WTC11 (cell line): ENCODE measurements at regions not wholly inside any gene's neighbourhood (a gene's known extent, or its start where the extent isn't known, plus 50 kb on each side); places are given as distances from the start of the nearest gene placed in this dataset.

ENCODE experiments used
- ATAC-seq: fragments of 200-7000 bp; cut with Tn5 transposase; 2 replicates; pipeline ENCODE4 v1.10.0; 2021; ENCODE audit warnings: mild to moderate bottlenecking, moderate library complexity
- CTCF ChIA-PET: fragments of 300-600 bp; sonication (Branson Sonifier 250); formaldehyde crosslinking; loops from one replicate; lab custom pipeline; 2021; ENCODE audit warnings: antibody characterized with exemption; lab: Charles Lee
- POLR2A ChIA-PET: fragments of 350-600 bp; sonication (Branson Sonifier 250); formaldehyde crosslinking; loops from one replicate; lab custom pipeline; 2021; ENCODE audit warnings: antibody characterized with exemption; lab: Charles Lee
- DNase-seq: peaks from one replicate; pipeline ENCODE4 v3.0.0; 2021; ENCODE audit warnings: low spot score
- H3K27ac Mint-ChIP-seq: 2 replicates; pipeline ENCODE4 v1.8.0; 2021; ENCODE audit warnings: mixed read lengths
- H3K27me3 Mint-ChIP-seq: 2 replicates; pipeline ENCODE4 v1.8.0; 2021; ENCODE audit warnings: low read depth, mild to moderate bottlenecking, moderate library complexity, mixed read lengths
- H3K36me3 Mint-ChIP-seq: 2 replicates; pipeline ENCODE4 v1.8.0; 2021; ENCODE audit warnings: mixed read lengths
- H3K4me1 Mint-ChIP-seq: 2 replicates; pipeline ENCODE4 v1.8.0; 2022; ENCODE audit warnings: mixed read lengths
- H3K4me3 Mint-ChIP-seq: 2 replicates; pipeline ENCODE4 v1.8.0; 2021; ENCODE audit warnings: mild to moderate bottlenecking, moderate library complexity, mixed read lengths
- H3K9me3 Mint-ChIP-seq: 2 replicates; pipeline ENCODE4 v1.8.0; 2021; ENCODE audit warnings: mixed read lengths
- CBFB ChIP-seq: sonication (generic); formaldehyde crosslinking; IDR thresholded peaks from 2 replicates; pipeline ENCODE4 v1.8.1; 2022; ENCODE audit warnings: mild to moderate bottlenecking, low read depth, missing genetic modification reagents
- CREM ChIP-seq: sonication (generic); formaldehyde crosslinking; IDR thresholded peaks from 2 replicates; pipeline ENCODE4 v1.8.1; 2022; ENCODE audit warnings: mild to moderate bottlenecking, missing genetic modification reagents, moderate library complexity
- FOXK1 ChIP-seq: sonication (generic); formaldehyde crosslinking; IDR thresholded peaks from 2 replicates; pipeline ENCODE4 v1.8.0; 2022; ENCODE audit warnings: mild to moderate bottlenecking, moderate library complexity, missing genetic modification reagents
- FOXP1 ChIP-seq: sonication (generic); formaldehyde crosslinking; IDR thresholded peaks from 2 replicates; pipeline ENCODE4 v1.8.0; 2022; ENCODE audit warnings: missing genetic modification reagents, mild to moderate bottlenecking, moderate library complexity, borderline replicate concordance
- GABPB1 ChIP-seq: sonication (generic); formaldehyde crosslinking; IDR thresholded peaks from 2 replicates; pipeline ENCODE4 v1.8.1; 2023; ENCODE audit warnings: mild to moderate bottlenecking, missing genetic modification reagents
- GRHL2 ChIP-seq: fragments of 250-450 bp; sonication (Bioruptor Pico); IDR thresholded peaks from 2 replicates; pipeline ENCODE4 v1.8.0; 2022; ENCODE audit warnings: mild to moderate bottlenecking, moderate library complexity; ENCODE audit not compliant: insufficient replicate concordance, severe bottlenecking
- HMGXB4 ChIP-seq: sonication (generic); formaldehyde crosslinking; IDR thresholded peaks from 2 replicates; pipeline ENCODE4 v1.8.1; 2023; ENCODE audit warnings: mild to moderate bottlenecking, moderate library complexity, missing genetic modification reagents
- MAX ChIP-seq: sonication (generic); formaldehyde crosslinking; IDR thresholded peaks from 2 replicates; pipeline ENCODE4 v1.8.0; 2022; ENCODE audit warnings: mild to moderate bottlenecking, missing genetic modification reagents
- OVOL2 ChIP-seq: fragments of 250-450 bp; sonication (Bioruptor Pico); IDR thresholded peaks from 2 replicates; pipeline ENCODE4 v1.9.0; 2021; ENCODE audit warnings: mild to moderate bottlenecking, borderline replicate concordance
- SMAD3 ChIP-seq: sonication (generic); formaldehyde crosslinking; IDR thresholded peaks from 2 replicates; pipeline ENCODE4 v1.8.0; 2022; ENCODE audit warnings: missing genetic modification reagents, mild to moderate bottlenecking, borderline replicate concordance
- TEAD1 ChIP-seq: sonication (generic); formaldehyde crosslinking; IDR thresholded peaks from 2 replicates; pipeline ENCODE4 v1.8.0; 2022; ENCODE audit warnings: mild to moderate bottlenecking, missing genetic modification reagents
- USF1 ChIP-seq: sonication (generic); formaldehyde crosslinking; IDR thresholded peaks from 2 replicates; pipeline ENCODE4 v1.8.0; 2022; ENCODE audit warnings: mild to moderate bottlenecking, missing genetic modification reagents
- ZNF423 ChIP-seq: fragments of 250-450 bp; sonication (Bioruptor Pico); IDR thresholded peaks from 2 replicates; pipeline ENCODE4 v2.1.2; 2022; ENCODE audit warnings: mild to moderate bottlenecking, moderate library complexity
- TF ChIP-seq, protein P1 (sequence below): sonication (generic); formaldehyde crosslinking; IDR thresholded peaks from 2 replicates; pipeline ENCODE4 v1.8.1; 2023; ENCODE audit warnings: mild to moderate bottlenecking, missing genetic modification reagents, moderate library complexity
- TF ChIP-seq, protein P2 (sequence below): fragments of 200-600 bp; IDR thresholded peaks from 2 replicates; pipeline ENCODE4 v1.8.0; 2022; ENCODE audit warnings: antibody characterized with exemption

DNA sequence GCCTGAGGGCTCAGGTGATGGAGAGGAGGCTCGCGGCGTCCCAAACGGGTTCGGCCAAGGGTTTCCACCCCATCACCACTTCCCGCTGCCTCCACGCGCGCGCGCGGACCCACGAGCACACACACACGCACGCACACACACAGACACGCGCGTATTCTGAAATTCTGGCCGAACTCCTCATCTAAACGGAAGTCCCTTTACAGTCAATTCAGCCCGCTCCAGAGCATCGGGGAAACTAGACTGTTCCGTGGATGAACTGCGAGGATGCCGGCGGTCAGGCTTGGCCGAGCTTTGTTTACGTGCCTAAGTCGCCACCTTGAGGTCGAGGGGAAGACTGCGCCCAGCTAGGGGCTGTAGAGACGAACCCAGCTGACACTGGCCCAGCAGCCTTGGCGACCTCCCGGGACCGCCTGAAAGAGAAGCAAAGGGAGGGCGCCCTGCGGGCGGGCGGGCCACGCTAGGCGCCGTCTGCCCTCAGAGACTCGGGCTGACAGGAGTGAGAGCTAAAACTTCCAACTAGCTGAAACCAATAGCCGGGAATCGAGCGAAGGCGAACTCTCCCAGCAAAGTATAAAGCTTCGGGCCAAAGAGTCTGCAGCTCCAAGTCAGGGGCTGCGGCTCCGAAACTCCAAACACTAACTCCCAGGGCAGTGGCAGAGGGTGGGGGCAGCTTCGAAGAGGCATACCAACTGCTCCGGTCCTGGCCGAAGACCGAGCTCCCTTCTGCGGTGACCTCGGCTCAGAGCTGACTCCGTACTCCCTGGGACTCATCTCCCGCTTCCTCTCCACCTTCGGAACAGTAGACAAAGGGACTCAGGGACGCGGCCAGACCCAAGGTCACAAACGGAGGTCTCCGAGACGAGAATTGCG is 124.7 kb upstream of the C11orf58 start:
- Mint-ChIP-seq H3K27ac (no peak overlapping the region), H3K27me3 (peaks cover 32% of the 10 kb centered on the region), H3K4me1 (peaks cover 35% of the 10 kb centered on the region), H3K36me3 (no peaks in the 10 kb centered on the region), H3K4me3 (peak overlapping the region; percentile 76), H3K9me3 (no peaks in the 10 kb centered on the region)
- ChIA-PET POLR2A (interaction anchor here (0.9 to 1.5 kb wide), 2 partner anchors 9 to 673 kb away, joined by 3 to 11 read pairs; no protein-coding TSS in a partner anchor), CTCF (interaction anchor here (0.5 to 3.2 kb wide), 41 partner anchors 8 to 1287 kb away, joined by 3 to 44 read pairs (median 5); partner anchors contain the start of genes C11orf58 and SOX6)
- peak; percentile 90 for ATAC-seq
- peak; percentile 93 for DNase-seq
- 0 out of 2 replicates have a peak, but pooled peaks have one; percentile 19 for TF ChIP-seq CREM (CRISPR knock-in tag)
- 0 out of 2 replicates have a peak, but pooled peaks have one; percentile 36 for TF ChIP-seq HMGXB4 (CRISPR knock-in tag)
- TF ChIP-seq FOXP1 (CRISPR knock-in tag), result peak; percentile 42; the same call in 1 of the 2 replicates
- TF ChIP-seq, protein P1, sequence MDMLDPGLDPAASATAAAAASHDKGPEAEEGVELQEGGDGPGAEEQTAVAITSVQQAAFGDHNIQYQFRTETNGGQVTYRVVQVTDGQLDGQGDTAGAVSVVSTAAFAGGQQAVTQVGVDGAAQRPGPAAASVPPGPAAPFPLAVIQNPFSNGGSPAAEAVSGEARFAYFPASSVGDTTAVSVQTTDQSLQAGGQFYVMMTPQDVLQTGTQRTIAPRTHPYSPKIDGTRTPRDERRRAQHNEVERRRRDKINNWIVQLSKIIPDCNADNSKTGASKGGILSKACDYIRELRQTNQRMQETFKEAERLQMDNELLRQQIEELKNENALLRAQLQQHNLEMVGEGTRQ (CRISPR knock-in tag), result 0 out of 2 replicates have a peak, but pooled peaks have one; percentile 13
- peak; percentile 71; the same call in 1 of the 2 replicates for TF ChIP-seq MAX (CRISPR knock-in tag)
- TF ChIP-seq FOXK1 (CRISPR knock-in tag), result peak; percentile 87
- no peak for TF ChIP-seq GRHL2
- TF ChIP-seq TEAD1 (CRISPR knock-in tag), result peak; percentile 73; the same call in 1 of the 2 replicates
- TF ChIP-seq SMAD3 (CRISPR knock-in tag), result no peak
- TF ChIP-seq CBFB, result no peak
- TF ChIP-seq GABPB1 (CRISPR knock-in tag), result 0 out of 2 replicates have a peak, but pooled peaks have one; percentile 29
- TF ChIP-seq ZNF423, result peak; percentile 87
- TF ChIP-seq, protein P2, sequence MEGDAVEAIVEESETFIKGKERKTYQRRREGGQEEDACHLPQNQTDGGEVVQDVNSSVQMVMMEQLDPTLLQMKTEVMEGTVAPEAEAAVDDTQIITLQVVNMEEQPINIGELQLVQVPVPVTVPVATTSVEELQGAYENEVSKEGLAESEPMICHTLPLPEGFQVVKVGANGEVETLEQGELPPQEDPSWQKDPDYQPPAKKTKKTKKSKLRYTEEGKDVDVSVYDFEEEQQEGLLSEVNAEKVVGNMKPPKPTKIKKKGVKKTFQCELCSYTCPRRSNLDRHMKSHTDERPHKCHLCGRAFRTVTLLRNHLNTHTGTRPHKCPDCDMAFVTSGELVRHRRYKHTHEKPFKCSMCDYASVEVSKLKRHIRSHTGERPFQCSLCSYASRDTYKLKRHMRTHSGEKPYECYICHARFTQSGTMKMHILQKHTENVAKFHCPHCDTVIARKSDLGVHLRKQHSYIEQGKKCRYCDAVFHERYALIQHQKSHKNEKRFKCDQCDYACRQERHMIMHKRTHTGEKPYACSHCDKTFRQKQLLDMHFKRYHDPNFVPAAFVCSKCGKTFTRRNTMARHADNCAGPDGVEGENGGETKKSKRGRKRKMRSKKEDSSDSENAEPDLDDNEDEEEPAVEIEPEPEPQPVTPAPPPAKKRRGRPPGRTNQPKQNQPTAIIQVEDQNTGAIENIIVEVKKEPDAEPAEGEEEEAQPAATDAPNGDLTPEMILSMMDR, result peak; percentile 78
- peak; percentile 36; the same call in 1 of the 2 replicates for TF ChIP-seq USF1 (CRISPR knock-in tag)

- H3K36me3 Mint-ChIP-seq, result no peaks in the 10 kb centered on the region
- ChIA-PET CTCF (interaction anchor here (0.5 to 3.2 kb wide), 34 partner anchors 9 to 1286 kb away, joined by 3 to 44 read pairs (median 5); partner anchors contain the start of genes C11orf58 and SOX6), POLR2A (interaction anchor here (0.9 to 1.5 kb wide), 2 partner anchors 8 to 672 kb away, joined by 3 to 11 read pairs; no protein-coding TSS in a partner anchor)
- H3K4me3 Mint-ChIP-seq, result peak overlapping the region; percentile 76
- peaks cover 35% of the 10 kb centered on the region for H3K4me1 Mint-ChIP-seq
- no peak for TF ChIP-seq CBFB
- no peak for TF ChIP-seq OVOL2
- no peak for TF ChIP-seq FOXK1 (CRISPR knock-in tag)
- DNase-seq, result no peak
- H3K9me3 Mint-ChIP-seq, result no peaks in the 10 kb centered on the region
- peaks cover 27% of the 10 kb centered on the region for H3K27me3 Mint-ChIP-seq
- H3K27ac Mint-ChIP-seq, result no peak overlapping the region
- ATAC-seq, result 0 out of 2 replicates have a peak, but pooled peaks have one; percentile 3
These were observed 125.3 kb upstream of the C11orf58 start for GRCh38 chr11:16613262-16613511.
